ENCODE measurements at regions not wholly inside any gene's neighbourhood (a gene's known extent, or its start where the extent isn't known, plus 50 kb on each side); places are given as distances from the start of the nearest gene placed in this dataset.

GRCh38 chr13:63128716-63129115 is 1713.1 kb upstream of the PCDH20 start:
- CTCF ChIA-PET: no interaction called here

More at GRCh38 chr13:63128716-63129115, 1713.1 kb upstream of the PCDH20 start:
- no CpG with 5 or more reads among the region's 2 CpGs for WGBS, 2 experiments (ENCODE audit: extremely low coverage in 2 of 2, insufficient read length in 1 of 2)
- Histone ChIP-seq H3K9me3 (ENCODE audit: control insufficient read depth, insufficient read depth, low read length) (no peaks in the 10 kb centered on the region), H3K27me3 (ENCODE audit: control insufficient read depth, insufficient read depth, low read length) (no peaks in the 10 kb centered on the region), H4K20me1 (ENCODE audit: insufficient read depth, low read length) (no peaks in the 10 kb centered on the region), H4K91ac (ENCODE audit: insufficient read depth, low read depth, low read length) (no peak overlapping the region), H3K9ac (ENCODE audit: low read depth, low read length) (no peak overlapping the region), H2BK5ac (ENCODE audit: low read depth, low read length, poor library complexity, severe bottlenecking) (no peak overlapping the region), H2AFZ (replicated peaks; ENCODE audit: low read length, poor library complexity) (no peak overlapping the region), H3K23ac (ENCODE audit: low read depth, low read length) (no peak overlapping the region), H4K8ac (ENCODE audit: low read depth in 2 of 2, low read length in 2 of 2) (no peak overlapping the region), H2BK120ac (ENCODE audit: low read depth, low read length) (no peak overlapping the region), H2AK9ac (replicated peaks; ENCODE audit: low read depth, low read length, poor library complexity) (no peak overlapping the region), H3K4me2 (ENCODE audit: low read depth, low read length) (no peak overlapping the region), H3K4me1 (ENCODE audit: control insufficient read depth, insufficient read depth, low read length) (no peaks in the 10 kb centered on the region), H2BK20ac (ENCODE audit: low read depth, low read length) (no peak overlapping the region), H3K9me1 (ENCODE audit: insufficient read depth, low read length) (no peaks in the 10 kb centered on the region), H3K4me3 (ENCODE audit: insufficient read depth, low read depth, low read length) (no peak overlapping the region), H3K56ac (ENCODE audit: extremely low read depth, insufficient read depth, low read length) (no peak overlapping the region), H3K79me1 (ENCODE audit: low read depth in 1 of 2, low read length in 2 of 2) (no peaks in the 10 kb centered on the region), H3K14ac (replicated peaks; ENCODE audit: low read depth, low read length) (no peak overlapping the region), H4K5ac (ENCODE audit: low read depth, low read length) (no peak overlapping the region), H3K4ac (ENCODE audit: low read depth, low read length) (no peak overlapping the region), H2BK15ac (ENCODE audit: low read depth, low read length) (no peak overlapping the region), H2AK5ac (ENCODE audit: low read depth, low read length) (no peak overlapping the region), H3K36me3 (ENCODE audit: control insufficient read depth, insufficient read depth, low read length) (no peaks in the 10 kb centered on the region), H3K27ac (ENCODE audit: insufficient read depth, low read length) (no peak overlapping the region), H3K18ac (ENCODE audit: low read depth, low read length) (no peak overlapping the region)
- POLR2A ChIA-PET (ENCODE audit: unreplicated experiment): interaction anchor here (0.7 kb wide), 1 partner anchor 688 kb away, joined by 4 read pairs; no protein-coding TSS in a partner anchor
- dilution Hi-C loops (cut with HindIII; ENCODE audit: low sequenced_read_pairs, unreplicated experiment): no loop called here
- no TSS peak for BruUV-seq (replicated peaks)
- in situ Hi-C loops (cut with MboI; ENCODE audit: low sequenced_read_pairs): no loop called here
- no peak for ATAC-seq (ENCODE audit: low read depth)
- DNase-seq: no peak
- intact Hi-C loops (cut with micrococcal nuclease): loop anchor here (10.0 kb wide), 4 partner anchors 306 to 1336 kb away; no protein-coding TSS in a partner anchor
- TF ChIP-seq CHD1 (IDR thresholded peaks at IDR 0.05; ENCODE audit: low read depth, low read length): no peak
- TF ChIP-seq, protein P1, sequence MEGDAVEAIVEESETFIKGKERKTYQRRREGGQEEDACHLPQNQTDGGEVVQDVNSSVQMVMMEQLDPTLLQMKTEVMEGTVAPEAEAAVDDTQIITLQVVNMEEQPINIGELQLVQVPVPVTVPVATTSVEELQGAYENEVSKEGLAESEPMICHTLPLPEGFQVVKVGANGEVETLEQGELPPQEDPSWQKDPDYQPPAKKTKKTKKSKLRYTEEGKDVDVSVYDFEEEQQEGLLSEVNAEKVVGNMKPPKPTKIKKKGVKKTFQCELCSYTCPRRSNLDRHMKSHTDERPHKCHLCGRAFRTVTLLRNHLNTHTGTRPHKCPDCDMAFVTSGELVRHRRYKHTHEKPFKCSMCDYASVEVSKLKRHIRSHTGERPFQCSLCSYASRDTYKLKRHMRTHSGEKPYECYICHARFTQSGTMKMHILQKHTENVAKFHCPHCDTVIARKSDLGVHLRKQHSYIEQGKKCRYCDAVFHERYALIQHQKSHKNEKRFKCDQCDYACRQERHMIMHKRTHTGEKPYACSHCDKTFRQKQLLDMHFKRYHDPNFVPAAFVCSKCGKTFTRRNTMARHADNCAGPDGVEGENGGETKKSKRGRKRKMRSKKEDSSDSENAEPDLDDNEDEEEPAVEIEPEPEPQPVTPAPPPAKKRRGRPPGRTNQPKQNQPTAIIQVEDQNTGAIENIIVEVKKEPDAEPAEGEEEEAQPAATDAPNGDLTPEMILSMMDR (conservative IDR thresholded peaks at IDR 0.05; ENCODE audit: low read depth, low read length): no peak
- no peak for TF ChIP-seq MAFK (IDR thresholded peaks at IDR 0.05; ENCODE audit: low read depth, low read length)
- no peak for TF ChIP-seq MXI1 (IDR thresholded peaks at IDR 0.05; ENCODE audit: borderline replicate concordance, low read depth, low read length)
- TF ChIP-seq BHLHE40 (IDR thresholded peaks at IDR 0.05; ENCODE audit: low read depth, low read length): no peak
- no peak for TF ChIP-seq NFE2L2 (IDR thresholded peaks at IDR 0.05; ENCODE audit: low read depth, low read length)
- TF ChIP-seq RAD21 (IDR thresholded peaks at IDR 0.05; ENCODE audit: low read length): no peak
